Hepatocyte (in vitro differentiated cells): ENCODE measurements at regions not wholly inside any gene's neighbourhood (a gene's known extent, or its start where the extent isn't known, plus 50 kb on each side); places are given as distances from the start of the nearest gene placed in this dataset.

Experiments
- CTCF ChIP-seq: fragments of 200-600 bp; sonication (generic); IDR thresholded peaks from 2 replicates; pipeline ENCODE4 v1.5.1; 2016; ENCODE audit warnings: antibody characterized with exemption, mild to moderate bottlenecking; ENCODE audit not compliant: poor library complexity
- EZH2 ChIP-seq: fragments of 200-600 bp; sonication (generic); IDR thresholded peaks from 2 replicates; pipeline ENCODE4 v1.6.1; 2016; ENCODE audit warnings: antibody characterized with exemption, mild to moderate bottlenecking, borderline replicate concordance
- EZH2phosphoT487 ChIP-seq: fragments of 200-600 bp; sonication (generic); IDR thresholded peaks from one replicate; pipeline ENCODE4 v1.6.1; 2018; ENCODE audit warnings: antibody characterized with exemption, mild to moderate bottlenecking, low read depth, moderate library complexity; ENCODE audit not compliant: unreplicated experiment, severe bottlenecking

DNA sequence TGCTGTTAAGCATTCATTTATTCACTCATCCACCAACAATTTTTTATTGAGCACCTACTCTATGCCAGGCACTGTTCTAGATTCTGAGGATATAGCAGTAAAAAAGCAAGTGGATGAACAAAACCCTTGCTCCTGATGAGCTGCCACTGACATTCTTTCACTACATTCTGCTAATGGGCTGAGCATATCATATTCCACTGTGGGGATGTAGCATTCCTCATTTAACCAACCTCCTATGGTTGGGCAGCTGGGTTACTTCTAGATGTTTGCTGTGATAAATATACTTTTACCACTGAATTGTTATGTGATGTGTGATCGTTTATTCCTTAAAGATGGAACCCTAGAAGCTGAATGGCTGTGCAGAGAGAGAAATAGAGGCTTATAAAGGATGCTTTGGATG, 176.9 kb downstream of the MN1 start:
- TF ChIP-seq CTCF: no peak
- no peak for TF ChIP-seq EZH2
- no peak for TF ChIP-seq EZH2phosphoT487
